HG03280 (cell line): ENCODE measurements at regions not wholly inside any gene's neighbourhood (a gene's known extent, or its start where the extent isn't known, plus 50 kb on each side); places are given as distances from the start of the nearest gene placed in this dataset.
"Not testable (repeated sequence)": the region's sequence is repeated elsewhere in the genome, so short reads cannot be mapped to it uniquely, and the experiment has no call there.

Experiments
- ATAC-seq: cut with Tn5 transposase; IDR thresholded peaks from one replicate; pipeline ENCODE4 v1.9.1; 2021; ENCODE audit warnings: mild to moderate bottlenecking, moderate library complexity; ENCODE audit not compliant: unreplicated experiment

DNA sequence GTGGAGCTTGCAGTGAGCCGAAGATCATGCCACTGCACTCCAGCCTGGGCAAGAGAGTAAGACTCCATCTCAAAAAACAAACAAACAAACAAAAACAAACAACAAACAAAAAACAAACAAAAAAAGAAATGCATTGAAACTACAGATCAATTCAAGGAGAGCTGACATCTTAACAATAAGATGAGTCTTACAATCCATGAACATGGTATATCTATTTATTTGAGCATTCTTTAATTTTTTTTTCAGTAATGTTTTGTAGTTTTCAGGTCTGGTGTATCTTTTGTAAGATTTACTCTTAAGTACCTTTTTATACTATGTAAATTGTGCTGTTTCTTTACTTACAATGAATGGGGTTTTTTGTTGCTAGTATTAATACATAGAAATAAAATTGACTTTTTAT, 140.1 kb upstream of the DAPK1 start:
- ATAC-seq, result no peak

DNA sequence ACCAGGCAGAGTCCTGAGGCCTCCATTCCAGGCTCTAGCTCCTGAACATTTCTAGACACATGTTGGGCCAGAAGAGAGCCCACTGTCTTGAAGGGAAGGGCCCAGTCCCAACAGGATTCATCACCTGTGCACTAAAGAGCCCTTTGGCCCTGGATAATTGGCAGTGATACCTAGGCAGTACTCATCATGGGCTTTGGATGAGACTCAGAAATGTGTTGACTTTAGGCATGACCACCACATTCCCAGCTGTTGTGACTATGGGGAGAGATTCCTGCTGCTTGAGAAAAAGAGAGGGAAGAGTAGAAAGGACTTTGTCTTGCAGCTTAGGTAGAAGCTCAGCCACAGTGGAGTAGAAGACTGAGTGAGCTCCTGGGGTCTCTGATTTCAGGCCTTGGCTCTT, 138.4 kb upstream of the DAPK1 start:
- ATAC-seq, result no peak

DNA sequence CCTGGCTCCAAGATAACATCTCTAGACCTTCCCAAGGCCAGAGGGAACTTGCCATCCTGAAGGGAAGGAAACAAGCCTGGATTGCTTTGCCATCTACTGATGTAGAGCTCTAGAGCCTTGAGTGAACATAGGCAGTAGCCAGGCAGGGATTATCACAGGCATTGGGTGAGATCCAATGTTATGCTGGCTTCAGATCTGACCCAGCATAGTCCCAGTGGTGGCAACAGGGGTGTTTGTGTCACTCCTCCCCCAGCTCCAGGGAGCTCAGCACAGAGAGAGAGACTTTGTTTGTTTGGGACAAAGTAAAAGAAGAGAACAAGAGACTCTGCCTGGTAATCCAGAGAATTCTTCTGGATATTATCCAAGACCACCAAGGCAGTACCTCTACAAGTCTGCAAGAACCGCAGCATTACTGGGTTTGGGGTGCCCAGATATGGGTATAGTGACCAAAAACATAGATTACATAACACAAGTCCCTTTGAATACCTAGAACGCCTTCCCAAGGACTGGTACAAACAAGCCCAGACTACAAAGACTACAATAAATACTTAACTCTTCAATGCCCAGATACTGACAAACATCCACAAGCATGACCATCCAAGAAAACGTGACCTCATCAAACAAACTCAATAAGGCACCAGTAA, 137.6 kb upstream of the DAPK1 start:
- ATAC-seq, result no peak

DNA sequence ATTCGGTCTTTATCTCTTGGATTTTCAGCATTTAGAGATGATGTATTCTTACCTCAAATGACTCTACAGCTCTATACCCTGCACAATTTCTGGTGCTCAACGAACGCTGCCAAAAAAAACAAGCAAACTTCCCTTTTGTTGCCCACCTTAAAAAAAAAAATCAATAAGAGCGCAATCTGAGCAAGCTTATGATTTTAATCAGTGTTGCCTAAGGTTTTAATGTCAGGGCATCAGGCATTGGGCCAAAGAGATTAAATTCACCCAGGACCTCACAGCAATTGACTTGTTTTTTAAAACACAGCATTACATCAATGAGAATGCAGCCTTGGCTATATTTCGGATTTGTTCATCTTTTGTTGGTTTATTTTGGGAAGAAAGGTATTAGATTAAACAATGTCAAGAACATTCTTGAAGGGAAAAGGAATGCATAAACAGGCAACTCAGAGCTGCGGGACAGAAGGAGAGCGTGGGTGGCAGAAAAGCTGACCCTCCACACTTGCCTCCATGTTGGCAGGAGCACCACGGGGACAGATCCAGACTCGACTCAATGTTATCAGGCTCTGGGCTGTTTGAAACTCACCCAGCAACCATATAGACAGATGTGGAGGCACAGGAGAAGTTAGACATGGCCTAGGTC, 127.5 kb upstream of the DAPK1 start:
- ATAC-seq, result no peak

DNA sequence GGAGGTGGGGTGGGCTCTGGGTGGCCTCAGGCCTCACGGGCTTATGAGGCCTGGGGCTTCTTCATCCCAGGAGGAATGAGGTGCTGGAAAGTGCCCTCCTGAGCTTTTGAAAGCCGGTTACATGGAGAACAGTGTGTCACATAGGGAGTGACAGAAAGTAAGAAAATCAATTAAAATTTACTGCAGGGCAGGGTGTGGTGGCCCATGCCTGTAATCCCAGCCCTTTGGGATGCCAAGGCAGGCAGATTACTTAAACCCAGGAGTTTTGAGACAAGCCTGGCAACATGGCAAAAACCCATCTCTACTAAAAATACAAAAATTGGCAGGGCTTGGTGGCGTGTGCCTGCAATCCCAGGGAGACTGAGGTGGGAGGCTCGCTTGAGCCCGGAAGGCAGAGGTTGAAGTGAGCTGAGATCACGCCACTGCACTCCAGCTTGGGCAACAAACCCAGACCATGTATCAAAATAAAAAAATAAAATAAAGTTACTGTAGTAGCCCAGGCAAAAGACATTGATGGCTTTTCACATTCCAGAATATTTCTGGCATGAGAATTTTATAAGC, 125.8 kb upstream of the DAPK1 start:
- ATAC-seq, result no peak

DNA sequence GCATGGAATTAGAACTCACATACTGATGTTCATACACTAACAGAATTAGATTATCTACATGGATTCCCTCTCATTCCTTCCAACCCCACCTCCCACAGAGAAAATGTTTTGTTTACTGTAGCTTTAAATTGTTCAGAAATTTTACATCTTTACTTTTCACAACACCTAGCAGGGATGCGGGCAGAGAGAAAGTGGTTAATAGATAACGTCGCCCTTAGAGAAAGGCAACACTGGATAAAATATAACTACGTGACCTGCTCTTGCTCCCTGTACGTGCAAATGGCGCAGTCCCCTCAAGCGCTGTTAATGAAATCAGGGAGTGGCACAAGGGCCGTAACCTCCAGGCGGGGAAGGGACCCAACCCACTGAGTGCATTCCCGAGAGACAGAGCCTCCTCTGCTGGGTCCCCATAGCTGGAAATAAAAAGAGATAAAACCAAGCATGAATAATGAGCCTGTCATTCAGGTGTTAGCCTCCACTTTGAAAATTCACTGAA, 125.3 kb upstream of the DAPK1 start:
- no peak for ATAC-seq

DNA sequence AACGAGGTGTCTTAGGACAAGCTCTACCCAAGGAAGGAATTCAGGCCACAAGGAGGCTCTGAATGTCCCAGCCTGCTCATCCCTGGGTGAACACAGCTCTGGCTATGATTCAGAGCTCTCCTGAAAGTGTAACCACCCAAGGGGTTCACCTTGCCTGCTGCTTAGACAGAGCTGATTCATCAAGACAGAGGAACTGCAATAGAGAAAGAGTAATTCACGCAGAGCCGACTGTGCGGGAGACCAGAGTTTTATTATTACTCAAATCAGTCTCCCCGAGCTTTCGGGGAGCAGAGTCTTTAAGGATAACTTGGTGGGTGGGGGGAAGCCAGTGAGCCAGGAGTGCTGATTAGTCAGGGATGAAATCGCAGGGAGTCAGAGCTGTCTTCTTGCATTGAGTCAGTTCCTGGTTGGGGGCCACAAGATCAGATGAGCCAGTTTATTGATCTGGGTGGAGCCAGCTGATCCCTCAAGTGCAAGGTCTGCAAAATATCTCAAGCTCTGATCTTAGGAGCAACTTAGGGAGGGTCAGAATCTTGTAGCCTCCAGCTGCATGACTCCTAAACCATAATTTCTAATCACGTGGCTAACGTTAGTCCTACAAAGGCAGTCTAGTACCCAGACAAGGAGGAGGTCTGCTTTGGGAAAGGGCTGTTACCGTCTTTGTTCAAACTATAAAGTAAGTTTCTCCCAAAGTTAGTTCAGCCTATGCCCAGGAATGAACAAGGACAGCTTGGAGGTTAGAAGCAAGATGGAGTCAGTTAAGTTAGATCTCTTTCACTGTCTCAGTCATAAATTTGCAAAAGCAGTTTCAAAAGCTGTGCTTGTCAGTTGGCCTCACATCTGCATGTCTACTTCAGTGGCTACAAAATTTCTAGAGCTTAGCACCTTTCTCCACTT, 123.4 kb upstream of the DAPK1 start:
- peak; percentile 63 for ATAC-seq

DNA sequence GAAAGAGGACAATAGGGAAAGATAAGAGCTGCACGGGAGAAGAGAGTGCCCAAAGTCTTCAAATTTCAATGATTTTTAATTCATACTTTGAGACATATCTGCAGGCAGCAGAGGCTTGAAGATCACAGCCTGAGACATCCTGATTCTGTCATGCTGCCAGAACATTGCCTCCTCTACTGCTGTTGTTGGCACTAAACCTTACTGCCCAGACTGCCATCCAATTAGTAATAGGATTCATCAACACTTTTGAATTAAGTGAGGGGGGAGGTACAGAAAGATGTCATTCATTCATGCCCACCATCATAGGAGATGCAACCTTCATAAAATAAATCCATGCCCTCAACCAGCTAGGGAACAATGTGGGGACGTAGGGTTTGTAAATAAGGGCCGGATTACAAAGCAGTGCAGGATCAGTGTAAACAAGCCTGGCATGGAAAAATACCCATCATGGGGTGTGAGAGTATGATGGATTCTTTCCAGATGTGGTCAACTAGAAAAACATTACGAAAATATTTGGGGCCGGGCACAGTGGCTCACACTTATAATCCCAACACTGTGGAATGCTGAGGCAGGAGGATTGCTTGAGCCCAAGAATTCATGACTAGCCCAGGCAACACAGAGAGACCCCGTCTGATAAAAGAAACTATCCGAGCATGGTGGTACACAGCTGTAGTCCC, 122.1 kb upstream of the DAPK1 start:
- ATAC-seq, result no peak

DNA sequence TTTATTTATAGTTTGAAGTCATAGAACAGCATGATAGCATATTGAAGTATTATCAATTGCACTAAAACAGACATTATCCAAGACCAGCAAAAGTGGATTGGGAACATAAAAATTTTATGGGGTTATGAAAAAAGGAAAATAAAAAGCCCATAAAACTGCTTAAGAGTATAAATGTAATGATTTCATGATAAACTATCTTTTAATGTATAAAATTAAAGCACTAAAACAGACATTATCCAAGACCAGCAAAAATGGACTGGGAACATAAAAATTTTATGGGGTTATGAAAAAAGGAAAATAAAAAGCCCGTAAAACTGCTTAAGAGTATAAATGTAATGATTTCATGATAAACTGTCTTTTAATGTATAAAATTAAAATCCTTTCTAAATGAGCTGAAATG, 119.0 kb upstream of the DAPK1 start:
- ATAC-seq, result no peak

DNA sequence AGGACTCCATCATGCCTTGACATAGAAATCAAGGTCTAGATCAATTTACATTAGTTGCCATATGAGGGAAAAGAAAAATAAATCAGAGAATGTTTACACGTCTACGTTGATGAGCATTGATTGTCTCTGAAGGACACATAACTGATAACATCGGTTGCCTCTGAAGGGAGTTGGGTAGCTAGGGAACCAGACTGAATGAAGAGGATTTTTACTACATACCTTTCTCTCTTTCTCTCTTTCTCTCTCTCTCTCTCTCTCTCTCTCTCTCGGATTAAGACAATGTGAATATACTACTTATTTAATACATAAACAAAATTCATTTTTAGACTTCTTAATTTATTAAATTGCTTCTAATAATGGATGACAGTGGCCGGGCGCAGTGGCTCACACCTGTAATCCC, 118.4 kb upstream of the DAPK1 start:
- no peak for ATAC-seq

DNA sequence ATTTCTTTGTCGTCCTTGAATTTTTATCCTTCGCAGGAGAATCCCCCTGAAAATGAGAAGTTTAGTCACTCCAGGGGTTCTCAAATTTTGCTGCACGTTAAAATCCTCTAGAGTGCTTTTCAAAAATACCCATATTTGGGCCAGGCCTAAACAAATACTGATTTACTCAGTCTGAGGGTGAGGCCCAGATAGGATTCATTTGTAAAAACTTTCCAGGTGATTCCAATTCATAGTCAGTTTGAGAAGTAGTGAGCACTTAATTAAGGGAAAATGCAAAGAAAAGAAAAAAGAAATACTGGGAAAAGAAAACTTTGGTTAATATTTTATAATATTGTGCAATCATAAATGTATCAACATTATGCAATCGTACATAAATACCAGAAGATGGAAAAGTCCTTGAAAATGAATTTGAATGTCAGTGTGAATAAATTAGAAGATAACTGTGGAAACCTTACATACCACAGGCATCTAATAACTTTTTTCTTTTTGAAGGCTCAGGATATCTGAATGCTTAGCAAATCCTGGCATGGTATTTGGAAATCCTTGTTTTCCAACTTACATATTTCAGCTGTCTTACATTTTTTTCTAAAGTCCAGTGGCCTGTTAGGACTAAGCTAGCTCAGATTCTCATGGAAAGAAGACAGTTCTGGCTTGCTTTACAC, 116.5 kb upstream of the DAPK1 start:
- no peak for ATAC-seq

DNA sequence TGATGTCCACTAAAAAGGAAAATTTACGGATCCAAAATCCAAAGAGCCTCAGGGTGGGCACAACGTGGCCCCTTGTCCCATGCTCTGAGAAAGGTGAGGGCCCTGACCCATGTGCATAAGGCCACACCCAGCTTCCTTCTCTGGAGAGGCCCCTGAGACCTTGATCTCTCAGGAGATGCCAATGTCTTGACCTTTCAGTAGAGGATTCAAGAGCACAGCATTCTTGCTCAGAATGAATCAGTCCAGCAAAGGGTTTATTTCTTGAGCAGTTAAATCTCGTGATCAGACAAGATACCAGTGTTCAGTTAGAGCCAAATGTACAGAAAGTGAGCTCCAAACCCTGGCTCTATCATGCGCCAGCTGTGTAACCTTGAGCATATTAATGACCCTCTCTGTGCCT, 115.9 kb upstream of the DAPK1 start:
- no peak for ATAC-seq

DNA sequence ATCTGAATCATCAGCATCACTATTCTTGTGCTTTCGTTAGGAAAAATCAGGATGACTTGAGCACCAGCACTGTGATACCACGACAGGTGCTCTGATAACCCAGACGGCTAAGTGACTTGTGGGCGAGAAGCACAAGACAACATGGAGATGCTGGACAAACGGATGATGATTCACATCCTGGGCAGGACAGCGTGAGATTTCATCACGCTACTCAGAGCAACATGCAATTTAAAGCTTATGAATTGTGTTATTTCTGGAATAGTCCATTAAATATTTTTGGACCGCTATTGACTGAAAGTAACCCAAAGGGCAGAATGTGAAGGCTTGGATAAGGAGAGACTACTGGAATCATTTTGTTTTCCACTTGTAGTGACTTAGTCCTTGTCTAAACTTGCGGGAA, 114.8 kb upstream of the DAPK1 start:
- ATAC-seq, result no peak

DNA sequence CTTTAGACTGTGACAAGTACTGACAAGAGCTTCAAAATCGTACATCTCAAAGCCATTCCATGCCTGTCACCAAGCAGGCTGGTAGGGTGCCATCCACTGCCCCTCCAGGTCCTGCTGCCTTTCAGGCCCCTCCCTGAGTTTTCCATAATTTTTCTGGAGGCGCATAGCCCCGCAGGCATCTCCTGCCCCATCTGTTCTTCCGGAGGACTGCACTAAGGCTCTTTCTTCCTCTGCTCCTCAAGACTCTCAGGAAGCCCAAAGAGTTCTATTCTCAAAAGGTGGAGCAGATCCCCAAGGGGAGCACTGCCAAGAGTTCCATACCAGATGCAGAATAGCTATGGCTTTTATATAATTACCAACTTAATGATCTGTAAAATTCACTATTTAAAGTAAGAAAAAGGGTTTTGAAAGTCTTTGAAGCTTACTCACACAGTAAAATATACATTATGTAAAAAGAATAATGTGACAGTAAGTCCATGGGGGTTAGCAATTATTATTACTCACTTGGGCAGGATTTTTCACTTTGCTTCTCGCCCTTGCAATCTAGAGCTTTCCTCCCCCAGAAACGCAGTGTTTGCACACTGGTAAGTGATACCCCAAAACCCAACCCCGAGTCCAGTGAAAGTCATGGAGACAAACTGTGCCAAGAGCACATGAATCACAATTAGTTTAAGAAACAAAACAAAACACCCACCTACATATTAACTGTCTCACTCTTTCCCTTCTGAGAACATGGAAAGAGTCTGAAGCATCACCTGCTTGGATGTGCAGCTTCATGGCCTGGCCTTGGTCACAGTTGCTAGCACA, 114.1 kb upstream of the DAPK1 start:
- ATAC-seq, result no peak

DNA sequence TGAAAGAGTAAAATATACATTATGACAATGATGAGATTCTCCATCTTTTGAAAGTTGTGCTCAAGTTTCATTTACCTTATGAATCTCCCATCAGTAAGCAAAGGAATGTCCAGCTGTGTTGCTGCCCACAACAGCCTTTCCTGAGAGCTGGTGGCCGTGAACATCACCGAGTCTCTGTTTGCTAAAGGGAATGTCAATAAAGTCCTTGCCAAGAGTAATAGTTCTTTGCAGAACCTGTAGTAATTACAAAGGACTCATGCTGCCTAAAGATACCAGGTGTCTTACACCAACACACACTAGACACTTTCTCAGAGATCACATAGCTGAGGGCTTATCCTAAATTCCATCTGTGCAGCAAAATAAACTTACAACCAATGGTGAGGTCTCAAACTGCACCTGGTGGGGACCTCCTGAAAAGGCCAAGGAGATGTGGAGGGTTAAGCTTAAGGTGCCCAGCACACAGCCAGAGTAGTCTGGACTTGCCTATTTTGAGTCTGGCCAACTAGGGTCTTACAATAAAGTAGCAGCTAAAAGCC, 111.1 kb upstream of the DAPK1 start:
- no peak for ATAC-seq

DNA sequence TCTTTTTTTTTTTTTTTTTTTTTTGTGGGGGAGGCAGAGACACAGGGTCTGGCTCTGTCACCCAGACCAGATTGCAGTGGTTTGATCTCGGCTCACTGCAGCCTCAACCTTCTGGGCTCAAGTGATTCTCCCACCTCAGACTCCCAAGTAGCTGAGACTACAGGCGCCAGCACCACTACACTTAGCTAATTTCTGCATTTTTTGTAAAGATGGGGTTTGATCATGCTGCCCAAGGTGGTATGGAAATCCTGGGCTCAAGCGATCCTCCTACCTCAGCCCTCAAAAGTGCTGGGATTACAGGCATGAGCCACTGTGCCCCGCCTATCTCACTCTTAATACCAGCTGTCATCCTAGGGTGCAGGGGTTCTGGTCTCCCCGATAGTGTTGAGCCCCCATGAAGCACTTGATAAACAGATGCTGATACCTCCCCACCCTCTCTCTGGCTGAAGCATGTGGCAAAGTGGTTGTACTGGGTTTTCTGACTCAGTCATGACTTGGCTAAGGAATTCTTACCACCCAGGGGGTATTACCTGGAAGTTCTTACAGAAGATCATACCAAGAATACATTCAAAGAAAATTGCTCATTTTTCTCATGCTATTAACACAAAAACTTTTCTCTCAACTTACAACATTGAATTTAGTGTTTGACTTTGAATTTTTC, 110.2 kb upstream of the DAPK1 start:
- ATAC-seq, result no peak

DNA sequence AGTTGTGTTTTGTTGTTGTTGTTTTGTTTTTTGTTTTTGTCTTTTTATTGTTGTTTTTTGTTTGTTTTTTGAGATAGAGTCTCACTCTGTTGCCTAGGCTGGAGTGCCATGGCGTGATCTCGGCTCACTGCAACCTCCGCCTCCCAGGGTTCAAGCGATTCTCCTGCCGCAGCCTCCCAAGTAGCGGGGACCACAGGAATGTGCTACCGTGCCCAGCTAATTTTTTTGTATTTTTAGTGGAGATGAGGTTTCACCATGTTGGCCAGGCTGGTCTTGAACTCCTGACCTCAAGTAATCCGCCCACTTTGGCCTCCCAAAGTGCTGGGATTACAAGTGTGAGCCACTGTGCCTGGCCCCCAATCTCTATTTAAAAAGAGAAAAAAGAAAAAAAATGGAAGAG, 109.0 kb upstream of the DAPK1 start:
- ATAC-seq, result not testable (repeated sequence)

DNA sequence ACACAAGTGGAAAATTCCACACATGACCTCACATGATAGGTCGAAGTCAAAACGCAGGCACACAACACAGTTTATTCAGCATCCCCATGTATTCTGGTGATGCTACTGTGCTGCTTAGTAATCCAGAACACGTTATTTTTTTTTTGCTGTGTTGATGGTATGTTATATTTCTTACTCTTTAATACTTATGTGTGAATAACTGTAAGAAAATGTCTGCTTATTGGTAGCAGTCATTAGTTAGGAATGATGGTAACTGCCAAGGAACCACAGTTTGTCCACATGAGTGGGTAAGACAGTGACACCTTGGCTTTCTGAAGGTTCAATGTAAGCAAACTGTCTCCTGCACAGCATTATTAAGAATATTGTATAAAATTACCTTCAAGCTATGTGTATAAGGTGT, 107.7 kb upstream of the DAPK1 start:
- ATAC-seq, result no peak

DNA sequence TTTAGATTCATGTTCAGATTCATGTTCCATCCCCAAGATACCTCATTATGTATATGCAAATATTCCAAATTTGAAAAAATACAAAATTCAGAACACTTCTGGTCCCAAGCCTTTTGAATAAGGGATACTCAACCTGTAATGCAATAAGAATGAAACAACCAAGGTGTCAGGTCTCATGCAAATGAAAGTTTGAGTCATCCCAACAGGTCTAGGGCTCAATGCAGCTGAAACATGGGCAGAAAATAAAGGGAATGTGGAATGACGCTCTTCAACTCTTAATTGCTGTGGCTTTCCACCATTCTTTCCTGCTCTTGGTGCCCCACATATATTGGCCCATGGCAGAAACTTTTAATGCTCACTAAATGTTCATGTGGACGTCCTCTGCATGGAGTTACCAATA, 107.3 kb upstream of the DAPK1 start:
- no peak for ATAC-seq
